ENCODE measurements at regions not wholly inside any gene's neighbourhood (a gene's known extent, or its start where the extent isn't known, plus 50 kb on each side); places are given as distances from the start of the nearest gene placed in this dataset.

- TF ChIP-seq POLR2A (IDR thresholded peaks at IDR 0.05; ENCODE audit: extremely low read depth, insufficient read length) (no peak), MYC (IDR thresholded peaks at IDR 0.05; ENCODE audit: low read depth, low read length) (no peak), MAX (IDR thresholded peaks at IDR 0.05; ENCODE audit: low read depth, low read length) (no peak)
- TF ChIP-seq, protein P1, sequence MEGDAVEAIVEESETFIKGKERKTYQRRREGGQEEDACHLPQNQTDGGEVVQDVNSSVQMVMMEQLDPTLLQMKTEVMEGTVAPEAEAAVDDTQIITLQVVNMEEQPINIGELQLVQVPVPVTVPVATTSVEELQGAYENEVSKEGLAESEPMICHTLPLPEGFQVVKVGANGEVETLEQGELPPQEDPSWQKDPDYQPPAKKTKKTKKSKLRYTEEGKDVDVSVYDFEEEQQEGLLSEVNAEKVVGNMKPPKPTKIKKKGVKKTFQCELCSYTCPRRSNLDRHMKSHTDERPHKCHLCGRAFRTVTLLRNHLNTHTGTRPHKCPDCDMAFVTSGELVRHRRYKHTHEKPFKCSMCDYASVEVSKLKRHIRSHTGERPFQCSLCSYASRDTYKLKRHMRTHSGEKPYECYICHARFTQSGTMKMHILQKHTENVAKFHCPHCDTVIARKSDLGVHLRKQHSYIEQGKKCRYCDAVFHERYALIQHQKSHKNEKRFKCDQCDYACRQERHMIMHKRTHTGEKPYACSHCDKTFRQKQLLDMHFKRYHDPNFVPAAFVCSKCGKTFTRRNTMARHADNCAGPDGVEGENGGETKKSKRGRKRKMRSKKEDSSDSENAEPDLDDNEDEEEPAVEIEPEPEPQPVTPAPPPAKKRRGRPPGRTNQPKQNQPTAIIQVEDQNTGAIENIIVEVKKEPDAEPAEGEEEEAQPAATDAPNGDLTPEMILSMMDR (IDR thresholded peaks at IDR 0.05; ENCODE audit: low read depth, low read length), result no peak
- H3K4me3 ChIP-seq (ENCODE audit: low read depth, low read length), result no peak overlapping the region
- no peak for DNase-seq (ENCODE audit: low read depth)
Measured at GRCh38 chr3:94615275-94616065, 552.6 kb downstream of the NSUN3 start.

DNA sequence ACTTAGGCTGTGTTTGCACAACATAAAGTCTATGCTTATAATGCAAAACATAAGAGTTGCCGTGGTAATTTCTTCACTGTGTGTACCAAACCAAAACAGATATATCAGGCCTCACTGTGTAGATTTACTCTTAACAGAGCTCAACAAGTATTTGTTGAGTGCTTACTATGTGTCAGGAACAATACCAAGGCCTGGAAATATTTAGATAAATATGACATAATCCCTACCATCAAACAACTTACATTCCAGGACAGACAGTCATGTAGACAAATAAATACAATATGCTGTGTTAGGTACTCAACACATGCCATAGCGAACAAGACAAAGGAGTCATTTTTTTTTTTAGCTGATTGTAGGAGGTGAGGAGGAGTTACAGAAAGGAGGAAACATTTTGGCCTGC lies 554.0 kb downstream of the NSUN3 start:
- TF ChIP-seq POLR2A (IDR thresholded peaks at IDR 0.05; ENCODE audit: extremely low read depth, insufficient read length) (no peak), MAX (IDR thresholded peaks at IDR 0.05; ENCODE audit: low read depth, low read length) (no peak), MYC (IDR thresholded peaks at IDR 0.05; ENCODE audit: low read depth, low read length) (no peak)
- TF ChIP-seq, protein P1 (IDR thresholded peaks at IDR 0.05; ENCODE audit: low read depth, low read length), result no peak
- no peak overlapping the region for H3K4me3 ChIP-seq (ENCODE audit: low read depth, low read length)
- no peak for DNase-seq (ENCODE audit: low read depth)

- TF ChIP-seq MYC (IDR thresholded peaks at IDR 0.05; ENCODE audit: low read depth, low read length) (no peak), POLR2A (IDR thresholded peaks at IDR 0.05; ENCODE audit: extremely low read depth, insufficient read length) (no peak), MAX (IDR thresholded peaks at IDR 0.05; ENCODE audit: low read depth, low read length) (no peak)
- TF ChIP-seq, protein P1 (IDR thresholded peaks at IDR 0.05; ENCODE audit: low read depth, low read length), result no peak
- no peak overlapping the region for H3K4me3 ChIP-seq (ENCODE audit: low read depth, low read length)
- DNase-seq (ENCODE audit: low read depth), result no peak
Measured at GRCh38 chr3:94617312-94617711, 554.5 kb downstream of the NSUN3 start.

DNA sequence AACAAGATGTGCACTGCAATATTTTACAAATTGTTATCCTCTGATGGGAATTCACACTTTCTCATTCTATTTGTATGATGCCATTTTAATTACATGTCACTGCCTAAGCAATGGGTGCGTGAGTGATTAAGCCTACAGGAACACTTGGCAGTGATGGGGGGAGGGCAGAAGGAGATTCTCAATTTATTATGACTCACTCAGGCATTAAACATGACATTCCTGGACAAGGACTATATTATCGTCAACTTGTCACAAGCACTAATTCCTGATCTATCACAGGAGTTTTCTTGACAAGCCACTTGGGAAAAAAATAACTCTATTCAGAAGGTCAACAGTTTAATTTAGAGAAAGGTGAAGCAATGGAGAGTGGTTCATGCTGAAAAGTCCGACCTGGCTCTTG lies 556.8 kb downstream of the NSUN3 start:
- TF ChIP-seq MAX (IDR thresholded peaks at IDR 0.05; ENCODE audit: low read depth, low read length) (no peak), MYC (IDR thresholded peaks at IDR 0.05; ENCODE audit: low read depth, low read length) (no peak), POLR2A (IDR thresholded peaks at IDR 0.05; ENCODE audit: extremely low read depth, insufficient read length) (no peak)
- TF ChIP-seq, protein P1 (IDR thresholded peaks at IDR 0.05; ENCODE audit: low read depth, low read length), result no peak
- no peak for DNase-seq (ENCODE audit: low read depth)
- no peak overlapping the region for H3K4me3 ChIP-seq (ENCODE audit: low read depth, low read length)

DNA sequence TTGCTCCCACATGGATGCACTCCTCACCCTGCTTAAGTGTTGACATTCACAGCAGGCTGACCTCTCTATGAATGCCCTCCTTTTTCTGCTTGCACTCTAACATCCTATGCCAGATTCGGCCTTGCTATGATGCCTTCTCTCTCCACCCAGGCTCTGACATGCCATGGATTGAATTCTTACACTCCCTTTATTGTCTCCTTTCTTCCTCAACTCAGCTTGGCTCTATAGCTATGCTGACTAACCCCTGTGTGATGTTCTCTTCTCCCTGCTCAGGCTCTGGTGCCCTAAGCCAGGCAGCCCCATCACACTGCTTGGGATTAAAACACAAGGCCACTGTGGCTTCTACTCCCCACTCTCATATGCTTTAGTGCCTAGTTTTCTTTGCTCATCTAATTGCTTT lies 563.7 kb downstream of the NSUN3 start:
- DNase-seq (ENCODE audit: low read depth), result no peak
- no peak overlapping the region for H3K4me3 ChIP-seq (ENCODE audit: low read depth, low read length)
- TF ChIP-seq, protein P1 (IDR thresholded peaks at IDR 0.05; ENCODE audit: low read depth, low read length), result no peak
- TF ChIP-seq MAX (IDR thresholded peaks at IDR 0.05; ENCODE audit: low read depth, low read length) (no peak), POLR2A (IDR thresholded peaks at IDR 0.05; ENCODE audit: extremely low read depth, insufficient read length) (no peak), MYC (IDR thresholded peaks at IDR 0.05; ENCODE audit: low read depth, low read length) (no peak)
